Glutamatergic neuron (in vitro differentiated cells): ENCODE measurements at regions not wholly inside any gene's neighbourhood (a gene's known extent, or its start where the extent isn't known, plus 50 kb on each side); places are given as distances from the start of the nearest gene placed in this dataset.

Experiments
- DNase-seq: peaks from one replicate; pipeline ENCODE4 v3.0.0; 2022
- H3K27ac Mint-ChIP-seq: one replicate; pipeline ENCODE4 v1.8.0; 2020; ENCODE audit warnings: mild to moderate bottlenecking, mixed read lengths, inconsistent platforms; ENCODE audit not compliant: unreplicated experiment
- H3K27me3 Mint-ChIP-seq: one replicate; pipeline ENCODE4 v1.8.0; 2020; ENCODE audit warnings: mild to moderate bottlenecking, moderate library complexity, mixed read lengths, inconsistent platforms; ENCODE audit not compliant: unreplicated experiment
- H3K36me3 Mint-ChIP-seq: one replicate; pipeline ENCODE4 v1.8.0; 2020; ENCODE audit warnings: mild to moderate bottlenecking, mixed read lengths, inconsistent platforms; ENCODE audit not compliant: unreplicated experiment
- H3K4me1 Mint-ChIP-seq: one replicate; pipeline ENCODE4 v1.8.0; 2020; ENCODE audit warnings: mild to moderate bottlenecking, low read depth, mixed read lengths, inconsistent platforms; ENCODE audit not compliant: unreplicated experiment
- H3K4me3 Mint-ChIP-seq: one replicate; pipeline ENCODE4 v1.8.0; 2020; ENCODE audit warnings: mild to moderate bottlenecking, mixed read lengths, inconsistent platforms; ENCODE audit not compliant: unreplicated experiment
- H3K9me3 Mint-ChIP-seq: one replicate; pipeline ENCODE4 v1.8.0; 2020; ENCODE audit warnings: mild to moderate bottlenecking, moderate library complexity, mixed read lengths, inconsistent platforms; ENCODE audit not compliant: unreplicated experiment
- TF ChIP-seq, protein P1 (sequence below): fragments of 200-600 bp; sonication (generic); IDR thresholded peaks from one replicate; pipeline ENCODE4 v1.5.0; 2021; ENCODE audit not compliant: partially characterized antibody, unreplicated experiment

DNA sequence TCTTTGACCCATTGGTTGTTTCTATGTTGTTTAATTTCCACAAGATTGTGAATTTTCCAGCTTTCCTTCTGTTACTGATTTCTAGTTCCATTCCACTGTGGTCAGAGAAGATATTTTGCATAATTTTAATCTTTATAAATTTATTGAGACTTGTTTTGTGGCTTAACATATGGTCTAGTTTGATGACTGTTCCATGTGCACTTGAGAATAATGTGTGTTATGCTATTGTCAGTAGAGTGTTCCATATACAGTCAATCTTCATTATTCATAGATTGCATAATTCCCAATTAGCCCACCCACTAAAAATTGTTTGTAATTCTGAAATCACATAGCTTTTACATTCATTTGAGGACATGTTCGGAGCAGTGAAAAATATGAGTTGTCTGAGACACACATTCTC lies 346.1 kb upstream of the DDI1 start:
- Mint-ChIP-seq H3K4me3 (no peak overlapping the region), H3K27ac (no peak overlapping the region), H3K36me3 (no peaks in the 10 kb centered on the region), H3K9me3 (no peaks in the 10 kb centered on the region), H3K27me3 (no peaks in the 10 kb centered on the region), H3K4me1 (no peaks in the 10 kb centered on the region)
- TF ChIP-seq, protein P1, sequence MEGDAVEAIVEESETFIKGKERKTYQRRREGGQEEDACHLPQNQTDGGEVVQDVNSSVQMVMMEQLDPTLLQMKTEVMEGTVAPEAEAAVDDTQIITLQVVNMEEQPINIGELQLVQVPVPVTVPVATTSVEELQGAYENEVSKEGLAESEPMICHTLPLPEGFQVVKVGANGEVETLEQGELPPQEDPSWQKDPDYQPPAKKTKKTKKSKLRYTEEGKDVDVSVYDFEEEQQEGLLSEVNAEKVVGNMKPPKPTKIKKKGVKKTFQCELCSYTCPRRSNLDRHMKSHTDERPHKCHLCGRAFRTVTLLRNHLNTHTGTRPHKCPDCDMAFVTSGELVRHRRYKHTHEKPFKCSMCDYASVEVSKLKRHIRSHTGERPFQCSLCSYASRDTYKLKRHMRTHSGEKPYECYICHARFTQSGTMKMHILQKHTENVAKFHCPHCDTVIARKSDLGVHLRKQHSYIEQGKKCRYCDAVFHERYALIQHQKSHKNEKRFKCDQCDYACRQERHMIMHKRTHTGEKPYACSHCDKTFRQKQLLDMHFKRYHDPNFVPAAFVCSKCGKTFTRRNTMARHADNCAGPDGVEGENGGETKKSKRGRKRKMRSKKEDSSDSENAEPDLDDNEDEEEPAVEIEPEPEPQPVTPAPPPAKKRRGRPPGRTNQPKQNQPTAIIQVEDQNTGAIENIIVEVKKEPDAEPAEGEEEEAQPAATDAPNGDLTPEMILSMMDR, result no peak
- no peak for DNase-seq

DNA sequence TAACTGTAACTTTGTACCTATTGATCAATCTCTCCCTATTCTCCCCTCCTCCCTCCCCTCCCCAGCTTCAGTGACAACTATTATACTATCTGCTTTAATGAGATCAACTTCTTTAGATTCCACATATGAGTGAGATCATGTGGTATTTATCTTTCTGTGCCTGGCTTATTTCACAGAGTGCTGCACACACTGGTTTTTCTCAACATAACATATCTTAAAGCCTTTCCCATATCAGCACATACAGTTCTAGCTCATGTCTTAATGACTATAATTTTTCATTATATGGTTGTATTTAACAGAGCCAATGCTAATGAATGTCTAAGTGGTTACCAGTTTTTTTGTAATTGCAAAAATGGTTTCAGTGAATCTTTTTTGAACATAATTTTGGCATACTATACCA lies 340.3 kb upstream of the DDI1 start:
- Mint-ChIP-seq H3K27ac (no peak overlapping the region), H3K36me3 (no peaks in the 10 kb centered on the region), H3K9me3 (no peaks in the 10 kb centered on the region), H3K4me1 (no peaks in the 10 kb centered on the region), H3K4me3 (no peak overlapping the region), H3K27me3 (no peaks in the 10 kb centered on the region)
- TF ChIP-seq, protein P1, result no peak
- DNase-seq, result no peak

DNA sequence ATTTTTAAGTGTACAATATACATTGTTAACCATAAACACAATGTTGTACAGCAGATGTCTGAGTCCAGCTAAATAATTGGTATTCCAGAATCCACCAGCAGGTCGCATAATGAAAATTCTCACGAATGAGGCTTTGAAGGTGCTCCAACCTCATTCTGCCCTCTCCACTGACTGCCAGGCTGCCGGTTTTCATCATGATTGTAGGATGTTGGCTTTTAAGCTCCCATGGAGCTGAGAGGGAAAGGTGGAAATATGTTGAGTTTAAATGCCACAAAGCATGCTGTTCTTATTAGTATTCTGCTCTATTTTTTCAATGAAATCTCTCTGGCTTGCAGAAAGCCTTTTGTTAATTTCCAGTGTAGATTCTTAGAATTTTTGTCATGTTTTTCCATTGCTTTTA lies 337.2 kb upstream of the DDI1 start:
- Mint-ChIP-seq H3K36me3 (no peaks in the 10 kb centered on the region), H3K4me1 (no peaks in the 10 kb centered on the region), H3K9me3 (no peaks in the 10 kb centered on the region), H3K27me3 (no peaks in the 10 kb centered on the region), H3K4me3 (no peak overlapping the region), H3K27ac (no peak overlapping the region)
- TF ChIP-seq, protein P1, result peak; percentile 13
- DNase-seq, result no peak

DNA sequence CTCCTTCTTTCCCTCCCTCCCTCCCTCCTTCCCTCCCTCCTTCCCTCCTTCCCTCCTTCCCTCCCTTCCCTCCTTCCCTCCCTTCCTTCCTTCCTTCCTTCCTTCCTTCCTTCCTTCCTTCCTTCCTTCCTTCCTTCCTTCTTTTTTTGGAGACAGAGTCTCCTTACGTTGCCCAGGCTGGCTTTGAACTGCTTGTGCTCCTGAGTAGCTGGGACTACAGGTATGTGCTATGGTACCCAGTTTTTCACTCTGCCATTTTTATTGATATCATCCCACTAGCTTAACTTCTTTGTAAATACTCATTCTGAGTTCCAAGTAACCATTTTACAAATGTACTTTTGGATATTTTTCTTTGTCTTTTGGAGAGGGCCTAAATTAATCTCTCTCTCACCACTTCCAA lies 336.8 kb upstream of the DDI1 start:
- no peaks in the 10 kb centered on the region for H3K4me1 Mint-ChIP-seq
- no peak overlapping the region for H3K4me3 Mint-ChIP-seq
- H3K27me3 Mint-ChIP-seq, result no peaks in the 10 kb centered on the region
- no peaks in the 10 kb centered on the region for H3K36me3 Mint-ChIP-seq
- TF ChIP-seq, protein P1, result no peak
- H3K27ac Mint-ChIP-seq, result no peak overlapping the region
- DNase-seq, result no peak
- no peaks in the 10 kb centered on the region for H3K9me3 Mint-ChIP-seq

DNA sequence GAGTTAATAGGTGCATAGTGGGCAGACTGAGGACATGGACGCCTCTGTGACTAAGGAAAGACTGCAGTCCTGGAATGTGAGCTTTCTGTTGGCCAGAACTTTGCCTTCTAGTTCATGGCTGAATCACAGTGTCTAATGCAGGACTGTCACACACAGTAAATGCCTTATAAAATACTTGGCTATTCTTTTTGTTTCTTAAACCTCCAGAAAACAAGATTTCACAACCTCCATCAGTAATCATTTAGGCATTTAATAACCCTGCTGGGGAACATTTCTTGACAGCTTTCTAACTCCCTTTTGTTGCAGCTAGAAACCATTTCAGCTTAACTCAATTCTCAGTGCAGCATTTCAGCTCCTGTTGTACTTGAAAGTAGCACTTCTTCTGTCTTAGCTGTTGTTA lies 335.8 kb upstream of the DDI1 start:
- no peaks in the 10 kb centered on the region for H3K9me3 Mint-ChIP-seq
- no peak overlapping the region for H3K27ac Mint-ChIP-seq
- no peak overlapping the region for H3K4me3 Mint-ChIP-seq
- TF ChIP-seq, protein P1, result no peak
- H3K36me3 Mint-ChIP-seq, result no peaks in the 10 kb centered on the region
- no peaks in the 10 kb centered on the region for H3K27me3 Mint-ChIP-seq
- no peak for DNase-seq
- no peaks in the 10 kb centered on the region for H3K4me1 Mint-ChIP-seq
